Activated T-cell treated with anti-CD3 and anti-CD28 coated beads, Interleukin-2, amount 50 U/mL, for 72 hours (primary cell): ENCODE measurements at regions not wholly inside any gene's neighbourhood (a gene's known extent, or its start where the extent isn't known, plus 50 kb on each side); places are given as distances from the start of the nearest gene placed in this dataset.

ENCODE experiments used
- ATAC-seq, 2 donors: fragments of 150-1000 bp; cut with Tn5 transposase; replicated peaks in 1 of 2; 2 replicates each; pipeline ENCODE4 v1.10.0; 2021; ENCODE audit warnings: moderate library complexity in 2 of 2, mild to moderate bottlenecking in 1 of 2
- DNase-seq, 2 donors: peaks; one replicate each; pipeline ENCODE4 v3.0.0; 2021 to 2022; ENCODE audit warnings: mixed read lengths in 1 of 2
- H3K27ac Mint-ChIP-seq: one replicate; pipeline ENCODE4 v1.8.0; 2022; ENCODE audit warnings: mild to moderate bottlenecking, moderate library complexity, mixed read lengths
- H3K27me3 Mint-ChIP-seq: one replicate; pipeline ENCODE4 v1.8.0; 2022; ENCODE audit warnings: low read depth, mixed read lengths
- H3K36me3 Mint-ChIP-seq, 2 donors: one replicate each; pipeline ENCODE4 v1.8.0; 2022; ENCODE audit warnings: mixed read lengths in 2 of 2, mild to moderate bottlenecking in 1 of 2; ENCODE audit not compliant: insufficient read depth in 2 of 2
- H3K4me1 Mint-ChIP-seq: one replicate; pipeline ENCODE4 v1.8.0; 2022; ENCODE audit warnings: low read depth, mixed read lengths
- H3K4me3 Mint-ChIP-seq, 2 donors: one replicate each; pipeline ENCODE4 v1.8.0; 2022; ENCODE audit warnings: mild to moderate bottlenecking in 2 of 2, mixed read lengths in 2 of 2, moderate library complexity in 2 of 2
- H3K9me3 Mint-ChIP-seq, 2 donors: one replicate each; pipeline ENCODE4 v1.8.0; 2022; ENCODE audit warnings: mixed read lengths in 2 of 2

DNA sequence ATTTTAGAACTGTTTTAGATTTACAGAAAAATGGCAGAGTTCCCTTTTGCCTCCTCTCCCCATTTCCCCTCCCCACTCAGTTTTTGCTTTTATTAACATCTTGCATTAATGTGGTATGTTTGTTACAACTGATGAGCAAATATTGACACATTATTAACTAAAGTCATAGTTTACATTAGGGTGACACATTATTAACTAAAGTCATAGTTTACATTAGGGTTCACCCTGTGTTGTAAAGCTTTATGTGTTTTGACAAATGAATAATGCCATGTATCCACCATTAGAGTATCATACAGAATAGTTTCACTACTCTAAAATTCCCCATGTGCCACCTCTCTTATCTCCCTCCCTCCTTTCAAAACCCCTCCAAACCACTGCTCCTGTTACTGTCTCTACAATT, 262.5 kb downstream of the NPR3 start:
- H3K27me3 Mint-ChIP-seq = no peaks in the 10 kb centered on the region
- H3K27ac Mint-ChIP-seq = no peak overlapping the region
- H3K4me1 Mint-ChIP-seq = no peaks in the 10 kb centered on the region
- DNase-seq (no peak), ATAC-seq (no peak)
- H3K9me3 Mint-ChIP-seq = peaks cover 0 to 2% of the 10 kb centered on the region in 2 donors
- H3K36me3 Mint-ChIP-seq = no peaks in the 10 kb centered on the region
- H3K4me3 Mint-ChIP-seq = no peak overlapping the region

DNA sequence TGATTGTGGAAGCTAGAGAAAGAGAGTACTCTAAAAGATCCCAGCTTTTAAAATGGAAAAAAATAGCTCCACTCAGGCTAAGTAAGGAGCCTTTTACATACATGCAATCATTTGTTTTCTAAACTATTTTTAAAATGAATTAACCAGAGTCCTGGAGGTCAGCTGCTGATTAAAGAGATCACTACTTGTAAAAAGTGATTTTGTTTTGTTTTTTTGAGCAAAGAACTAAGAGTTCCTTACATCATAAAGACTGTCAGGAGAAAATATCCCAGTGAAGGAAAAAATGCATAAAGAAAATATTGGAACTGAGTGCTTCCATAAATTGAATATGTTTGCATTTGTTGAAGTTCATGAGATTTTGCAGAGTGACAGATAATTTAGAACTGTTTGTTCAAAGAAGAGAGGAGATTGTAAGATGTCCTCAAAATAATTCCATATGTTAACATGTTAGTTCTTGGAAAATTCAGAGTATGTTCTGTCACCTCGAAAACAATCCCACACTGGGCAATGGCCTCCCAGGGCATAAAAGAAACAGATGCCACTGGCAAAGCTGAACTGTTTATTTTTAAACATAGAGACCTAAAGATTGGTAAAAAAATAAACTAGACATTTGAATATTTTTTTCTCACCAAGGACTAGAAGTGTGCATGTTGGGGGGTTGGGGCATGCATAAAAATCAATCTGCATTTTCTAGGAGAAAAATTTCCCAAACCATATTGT, 264.7 kb downstream of the NPR3 start:
- Mint-ChIP-seq H3K9me3 (peaks cover 0 to 2% of the 10 kb centered on the region in 2 donors), H3K4me1 (no peaks in the 10 kb centered on the region), H3K4me3 (no peak overlapping the region), H3K27ac (no peak overlapping the region), H3K36me3 (no peaks in the 10 kb centered on the region), H3K27me3 (no peaks in the 10 kb centered on the region)
- ATAC-seq (no peak), DNase-seq (no peak)

DNA sequence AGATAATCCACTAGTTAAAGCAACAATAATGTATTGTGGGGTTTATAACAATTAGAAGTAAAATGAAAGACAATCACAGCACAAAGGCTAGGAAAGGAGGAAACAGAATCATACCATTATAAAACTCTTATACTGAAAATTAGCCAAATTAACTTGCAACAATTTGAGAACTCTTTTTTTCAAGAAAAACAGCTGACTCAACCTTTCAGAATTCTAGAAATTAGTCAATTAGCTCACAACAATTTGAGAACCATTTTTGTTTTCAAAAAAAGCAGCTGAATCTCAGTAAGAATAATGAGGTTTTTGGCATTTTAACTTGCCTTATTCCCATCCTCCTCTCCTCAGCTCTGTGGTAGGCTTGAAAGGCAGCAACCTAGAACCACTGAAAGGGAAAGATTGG, 269.9 kb downstream of the NPR3 start:
- ATAC-seq (no peak), DNase-seq (no peak)
- H3K9me3 Mint-ChIP-seq = peaks cover 0 to 6% of the 10 kb centered on the region in 2 donors
- no peaks in the 10 kb centered on the region for H3K36me3 Mint-ChIP-seq
- no peak overlapping the region for H3K4me3 Mint-ChIP-seq
- H3K4me1 Mint-ChIP-seq = no peaks in the 10 kb centered on the region
- H3K27ac Mint-ChIP-seq = no peak overlapping the region
- no peaks in the 10 kb centered on the region for H3K27me3 Mint-ChIP-seq

DNA sequence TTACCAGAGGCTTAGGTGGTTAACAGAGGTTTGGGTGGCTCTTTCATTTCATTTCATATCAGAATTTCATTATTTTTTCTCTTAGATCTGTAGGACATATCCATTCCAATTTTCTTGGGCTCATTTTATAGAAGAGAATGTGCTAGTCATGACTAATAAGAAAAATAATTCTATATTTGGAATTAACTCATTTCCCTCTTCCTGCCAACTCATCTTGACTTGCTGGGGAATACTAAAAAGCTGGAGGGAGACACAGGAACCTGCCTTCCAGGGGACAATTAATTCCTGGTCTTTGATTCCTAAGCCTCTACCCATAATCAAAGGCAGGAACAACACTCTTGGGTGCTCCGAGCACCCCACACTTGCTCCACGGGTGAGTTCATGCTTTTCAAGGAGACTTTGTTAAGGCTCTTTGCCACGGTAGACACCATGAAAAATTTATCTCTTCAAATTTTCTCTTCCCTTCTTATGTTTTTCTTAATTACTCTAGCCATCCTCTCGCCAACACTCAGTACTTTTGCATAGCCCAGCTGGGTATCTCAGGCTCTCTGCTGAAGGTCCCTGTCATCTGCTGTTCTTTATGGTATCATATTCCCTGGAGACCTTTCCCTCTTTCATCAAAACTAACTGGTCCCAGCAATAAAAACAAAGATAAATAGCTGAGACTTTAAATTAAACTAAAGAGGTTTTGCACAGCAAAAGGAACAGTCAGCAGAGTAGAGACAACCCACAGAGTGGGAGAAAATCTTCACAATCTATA, 273.9 kb downstream of the NPR3 start:
- peaks cover 0 to 6% of the 10 kb centered on the region in 2 donors for H3K9me3 Mint-ChIP-seq
- no peaks in the 10 kb centered on the region for H3K4me1 Mint-ChIP-seq
- H3K36me3 Mint-ChIP-seq = no peaks in the 10 kb centered on the region
- H3K27me3 Mint-ChIP-seq = no peaks in the 10 kb centered on the region
- H3K4me3 Mint-ChIP-seq = no peak overlapping the region
- ATAC-seq (no peak), DNase-seq (no peak)
- no peak overlapping the region for H3K27ac Mint-ChIP-seq

DNA sequence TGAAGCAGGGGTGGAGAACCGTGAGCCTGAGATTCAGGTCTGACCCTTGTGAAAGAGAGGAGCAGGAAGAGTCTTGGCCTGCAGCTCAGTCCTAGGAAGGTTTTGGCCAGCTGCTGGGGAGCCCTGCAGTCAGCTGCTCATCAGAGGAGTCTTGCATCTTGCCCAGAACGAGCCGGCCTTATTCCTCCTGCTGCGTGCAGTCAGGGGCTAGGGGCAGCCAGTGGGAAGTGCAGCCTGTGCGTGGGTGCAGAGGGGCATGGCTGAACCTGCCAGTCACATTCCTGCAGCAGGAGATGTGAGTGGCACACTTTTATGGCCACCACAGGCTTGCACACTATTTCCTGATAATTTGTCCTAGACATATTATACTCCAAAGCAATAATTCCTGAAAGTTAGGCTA, 278.7 kb downstream of the NPR3 start:
- no peaks in the 10 kb centered on the region for H3K4me1 Mint-ChIP-seq
- DNase-seq (no peak), ATAC-seq (no peak)
- no peaks in the 10 kb centered on the region for H3K36me3 Mint-ChIP-seq
- no peak overlapping the region for H3K4me3 Mint-ChIP-seq
- no peaks in the 10 kb centered on the region for H3K27me3 Mint-ChIP-seq
- peaks cover 2 to 9% of the 10 kb centered on the region in 2 donors for H3K9me3 Mint-ChIP-seq
- no peak overlapping the region for H3K27ac Mint-ChIP-seq

DNA sequence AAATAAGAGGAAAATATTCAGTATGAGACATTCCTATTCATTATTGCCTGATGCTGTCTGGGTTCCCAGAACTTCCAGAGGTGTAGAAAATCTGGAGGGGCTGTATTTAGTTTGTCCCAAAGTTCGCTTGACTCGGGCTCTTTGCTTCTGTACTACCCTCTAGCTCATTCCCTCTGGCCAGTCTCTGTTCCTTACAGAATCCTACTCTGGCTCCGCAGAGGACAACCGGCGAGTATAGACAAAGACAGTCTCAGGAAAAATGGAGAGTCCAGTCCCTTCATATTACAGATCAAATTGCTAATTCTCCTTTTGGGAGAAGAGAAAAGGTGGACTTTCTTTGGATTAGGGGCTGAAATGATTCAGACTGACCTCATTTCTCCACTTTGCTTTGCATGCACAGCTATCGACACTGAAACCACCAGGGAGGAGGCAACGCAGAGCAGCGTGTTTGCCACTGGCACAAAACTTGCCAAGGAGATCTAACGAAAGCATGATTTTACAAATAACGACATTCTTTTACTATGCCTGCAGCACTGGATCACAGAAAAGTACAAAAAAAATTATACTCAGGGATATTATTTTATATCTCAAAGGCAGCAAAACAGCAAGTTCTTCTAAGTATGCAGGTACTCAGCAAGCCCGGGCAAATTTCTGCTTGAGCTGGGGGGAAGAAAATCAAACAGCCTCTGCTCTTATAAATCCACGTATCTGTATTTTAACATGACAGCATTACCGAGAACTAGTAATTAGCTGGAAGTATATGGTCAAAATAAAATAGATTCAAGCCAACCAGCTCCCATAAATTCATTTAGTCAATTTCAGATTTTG, 279.7 kb downstream of the NPR3 start:
- no peak overlapping the region for H3K4me3 Mint-ChIP-seq
- H3K9me3 Mint-ChIP-seq = peaks cover 0 to 9% of the 10 kb centered on the region in 2 donors
- no peaks in the 10 kb centered on the region for H3K4me1 Mint-ChIP-seq
- ATAC-seq (no peak), DNase-seq (no peak)
- no peaks in the 10 kb centered on the region for H3K27me3 Mint-ChIP-seq
- no peak overlapping the region for H3K27ac Mint-ChIP-seq
- no peaks in the 10 kb centered on the region for H3K36me3 Mint-ChIP-seq

DNA sequence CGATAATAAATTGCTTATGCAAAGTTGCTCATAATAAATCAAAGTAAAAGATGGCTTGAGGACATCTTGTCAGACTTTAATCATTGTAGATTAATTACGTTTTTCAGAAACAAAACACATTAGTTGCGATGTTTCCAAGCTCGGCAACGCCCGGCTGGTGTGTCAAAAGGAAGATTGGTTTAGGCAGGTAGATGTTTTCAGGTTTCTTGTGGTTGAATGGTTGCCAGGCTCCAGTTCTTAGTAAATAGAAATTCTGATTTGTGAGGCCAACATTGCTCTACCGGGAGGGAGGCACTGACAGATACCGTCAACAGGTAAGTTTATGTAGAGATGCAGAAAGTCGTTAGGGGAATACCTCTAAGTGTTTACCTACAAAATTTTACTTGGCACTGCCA, 280.3 kb downstream of the NPR3 start:
- Mint-ChIP-seq H3K9me3 (peaks cover 0 to 9% of the 10 kb centered on the region in 2 donors), H3K27me3 (no peaks in the 10 kb centered on the region), H3K36me3 (no peaks in the 10 kb centered on the region), H3K27ac (no peak overlapping the region), H3K4me1 (no peaks in the 10 kb centered on the region), H3K4me3 (no peak overlapping the region)
- DNase-seq (no peak), ATAC-seq (no peak)

DNA sequence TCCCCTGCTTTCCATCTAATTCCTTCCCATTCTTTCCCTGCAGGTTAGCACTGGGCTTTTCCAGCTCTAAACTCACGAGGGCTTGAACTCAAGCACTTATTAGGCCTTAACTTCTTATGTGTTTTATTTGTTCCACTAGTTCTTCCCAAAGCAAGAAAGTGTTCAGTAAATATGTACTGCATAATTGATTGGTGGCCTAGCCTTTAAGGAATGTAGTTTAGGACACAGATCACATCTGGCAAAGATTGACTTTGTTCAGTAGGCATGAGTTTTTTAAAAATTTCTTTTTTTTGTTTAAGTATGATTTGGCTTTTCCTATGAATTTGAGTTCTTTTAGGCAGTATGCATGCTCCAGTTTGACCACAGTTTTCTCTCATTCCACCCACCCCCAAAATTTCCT, 285.2 kb downstream of the NPR3 start:
- ATAC-seq (no peak), DNase-seq (no peak)
- Mint-ChIP-seq H3K4me3 (no peak overlapping the region), H3K36me3 (no peaks in the 10 kb centered on the region), H3K27ac (no peak overlapping the region), H3K27me3 (no peaks in the 10 kb centered on the region), H3K9me3 (peaks cover 4 to 15% of the 10 kb centered on the region in 2 donors), H3K4me1 (no peaks in the 10 kb centered on the region)

DNA sequence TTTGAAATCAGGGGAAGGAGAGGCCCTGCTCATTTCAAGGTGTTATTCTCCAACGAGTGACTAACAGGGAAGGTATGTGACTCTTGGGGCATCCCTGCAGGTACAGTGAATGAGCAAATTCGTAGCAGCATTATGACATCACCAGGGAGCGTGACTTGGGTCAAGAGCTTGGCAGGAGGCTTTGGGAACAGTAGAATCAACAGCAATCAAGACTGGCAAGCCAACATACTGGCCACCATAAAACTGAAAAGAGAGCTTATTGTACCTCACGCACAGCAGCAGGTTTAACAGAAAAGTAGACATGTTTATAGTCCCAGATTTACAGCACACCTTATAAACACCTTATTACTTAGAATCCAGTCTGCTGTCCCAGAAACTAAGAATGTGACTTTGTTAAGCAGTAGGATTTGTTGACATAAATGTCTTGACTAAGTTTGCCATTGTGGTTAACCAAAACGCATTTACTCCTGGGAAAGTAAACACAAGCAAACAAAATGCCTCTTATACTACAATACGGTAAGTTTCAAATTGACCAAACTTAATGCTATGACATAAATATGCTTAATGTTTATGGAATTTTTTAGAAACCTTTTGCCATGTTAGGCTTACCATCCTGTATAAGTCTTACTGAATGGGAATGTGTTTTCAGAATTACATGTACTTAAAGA, 297.8 kb downstream of the NPR3 start:
- H3K4me3 Mint-ChIP-seq = no peak overlapping the region
- DNase-seq = no peak
- no peak overlapping the region for H3K27ac Mint-ChIP-seq
- no peak for ATAC-seq
- H3K36me3 Mint-ChIP-seq = peaks cover 0 to under 1% of the 10 kb centered on the region in 2 donors
- H3K4me1 Mint-ChIP-seq = no peaks in the 10 kb centered on the region
- H3K9me3 Mint-ChIP-seq = peaks cover under 1 to 2% of the 10 kb centered on the region in 2 donors
- H3K27me3 Mint-ChIP-seq = no peaks in the 10 kb centered on the region

DNA sequence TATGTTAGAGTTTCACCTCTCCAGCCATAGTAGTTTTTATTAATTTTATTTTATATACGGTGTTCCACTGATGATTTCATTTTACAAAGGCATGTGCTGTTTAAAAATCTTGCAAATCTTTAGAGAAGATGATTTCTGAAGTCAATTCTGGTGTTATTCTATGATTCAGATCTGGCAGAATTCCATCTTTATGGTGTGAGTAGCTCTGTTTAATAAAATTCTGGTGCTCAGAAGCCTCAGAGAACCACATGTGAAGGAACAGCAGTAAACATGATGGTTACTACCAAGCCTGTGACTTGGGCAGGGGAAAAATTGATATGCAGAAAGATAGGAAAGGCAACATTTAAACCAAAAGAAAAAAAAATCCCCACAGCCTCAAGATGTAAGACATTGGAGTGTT, 299.7 kb downstream of the NPR3 start:
- ATAC-seq (no peak), DNase-seq (no peak)
- Mint-ChIP-seq H3K9me3 (peaks cover 7 to 11% of the 10 kb centered on the region in 2 donors), H3K4me3 (no peak overlapping the region), H3K36me3 (peaks cover 2 to 3% of the 10 kb centered on the region in 2 donors), H3K27me3 (no peaks in the 10 kb centered on the region), H3K4me1 (no peaks in the 10 kb centered on the region), H3K27ac (no peak overlapping the region)

DNA sequence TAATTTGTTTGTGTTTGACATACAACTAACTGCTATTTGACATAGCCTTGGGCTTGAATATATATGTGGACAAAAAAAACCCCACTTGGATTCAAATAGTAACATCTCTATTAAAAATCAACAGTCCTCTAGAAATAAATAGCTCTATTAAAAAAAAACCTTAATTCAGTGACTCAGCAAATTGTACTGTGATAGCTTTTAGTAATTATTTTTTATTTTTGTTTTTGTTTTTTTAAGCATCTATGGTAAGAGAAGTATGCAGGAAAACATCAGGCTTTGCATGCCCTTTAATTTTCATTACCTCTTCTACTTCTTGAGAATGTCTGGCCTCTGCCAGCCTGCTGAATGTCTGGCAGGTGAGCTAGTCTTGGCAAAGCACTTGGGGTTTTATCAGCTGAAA, 300.7 kb downstream of the NPR3 start:
- no peak for DNase-seq
- Mint-ChIP-seq H3K27ac (no peak overlapping the region), H3K4me1 (no peaks in the 10 kb centered on the region), H3K27me3 (no peaks in the 10 kb centered on the region), H3K9me3 (peaks cover 8 to 12% of the 10 kb centered on the region in 2 donors), H3K36me3 (peaks cover 2 to 3% of the 10 kb centered on the region in 2 donors), H3K4me3 (no peak overlapping the region)
- ATAC-seq = no peak

DNA sequence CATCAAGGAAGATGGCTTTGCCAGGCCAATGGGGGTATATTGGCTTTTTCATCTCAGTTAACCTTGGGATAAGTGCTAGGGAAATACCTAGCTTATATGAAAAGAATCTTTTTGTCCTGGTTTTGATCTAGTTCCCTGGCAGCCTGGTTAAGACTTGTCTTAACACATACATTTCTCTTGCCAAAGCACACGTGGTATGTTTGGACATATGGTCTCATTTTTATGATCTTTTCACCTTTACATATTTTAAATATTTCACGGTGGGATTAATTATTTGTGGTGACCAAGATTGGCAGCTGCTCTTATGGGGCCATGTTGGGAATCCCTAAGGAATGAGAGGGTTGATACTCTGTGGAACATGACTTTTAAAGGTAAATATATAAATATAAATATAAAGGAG, 312.5 kb downstream of the NPR3 start:
- no peak overlapping the region for H3K4me3 Mint-ChIP-seq
- H3K4me1 Mint-ChIP-seq = no peaks in the 10 kb centered on the region
- H3K27me3 Mint-ChIP-seq = no peaks in the 10 kb centered on the region
- DNase-seq (no peak), ATAC-seq (no peak)
- H3K9me3 Mint-ChIP-seq = peaks cover 3 to 6% of the 10 kb centered on the region in 2 donors
- no peak overlapping the region for H3K27ac Mint-ChIP-seq
- H3K36me3 Mint-ChIP-seq = peaks cover 0 to 1% of the 10 kb centered on the region in 2 donors
